Loucy (cell line): ENCODE measurements at regions not wholly inside any gene's neighbourhood (a gene's known extent, or its start where the extent isn't known, plus 50 kb on each side); places are given as distances from the start of the nearest gene placed in this dataset.

Source experiments
- H2AFZ ChIP-seq: fragments of 200-600 bp; sonication (generic); 2 replicates; pipeline ENCODE4 v1.6.0; 2016; ENCODE audit warnings: antibody characterized with exemption, mild to moderate bottlenecking, low read length, moderate library complexity
- H3F3A ChIP-seq: fragments of 200-600 bp; 2 replicates; pipeline ENCODE4 v1.6.0; 2016; ENCODE audit warnings: antibody characterized with exemption, low read depth, mild to moderate bottlenecking
- H3K27me3 ChIP-seq: fragments of 200-600 bp; sonication (generic); 2 replicates; pipeline ENCODE4 v1.6.1; 2014; ENCODE audit warnings: low read length, mild to moderate bottlenecking; ENCODE audit not compliant: insufficient read depth, poor library complexity, severe bottlenecking
- H3K36me3 ChIP-seq: fragments of 200-600 bp; sonication (generic); 2 replicates; pipeline ENCODE4 v1.6.1; 2016; ENCODE audit warnings: low read length; ENCODE audit not compliant: insufficient read depth
- H3K4me1 ChIP-seq: fragments of 200-600 bp; sonication (generic); 2 replicates; pipeline ENCODE4 v1.5.1; 2014; ENCODE audit warnings: low read length, mild to moderate bottlenecking; ENCODE audit not compliant: insufficient read depth, poor library complexity, severe bottlenecking
- H3K4me2 ChIP-seq: fragments of 200-600 bp; sonication (generic); 2 replicates; pipeline ENCODE4 v1.6.0; 2014; ENCODE audit warnings: antibody characterized with exemption, low read length, low read depth, mild to moderate bottlenecking; ENCODE audit not compliant: poor library complexity, severe bottlenecking
- H3K4me3 ChIP-seq: fragments of 200-600 bp; sonication (generic); 2 replicates; pipeline ENCODE4 v1.5.1; 2014; ENCODE audit warnings: low read length, mild to moderate bottlenecking, mixed read lengths; ENCODE audit not compliant: poor library complexity, severe bottlenecking
- H3K79me2 ChIP-seq: fragments of 200-600 bp; sonication (generic); 2 replicates; pipeline ENCODE4 v1.6.1; 2014; ENCODE audit warnings: low read length; ENCODE audit not compliant: insufficient read depth
- H3K9ac ChIP-seq: fragments of 200-600 bp; sonication (generic); 2 replicates; pipeline ENCODE4 v1.6.0; 2014; ENCODE audit warnings: mild to moderate bottlenecking, low read depth, low read length, moderate library complexity; ENCODE audit not compliant: poor library complexity, severe bottlenecking
- H3K9me2 ChIP-seq: fragments of 200-600 bp; sonication (generic); replicated peaks from 2 replicates; pipeline ENCODE4 v1.6.1; 2016; ENCODE audit warnings: low read depth, low read length, mixed read lengths
- H3K9me3 ChIP-seq: fragments of 200-600 bp; sonication (generic); 2 replicates; pipeline ENCODE4 v1.6.1; 2014; ENCODE audit warnings: mild to moderate bottlenecking, antibody characterized with exemption, low read length, low read depth; ENCODE audit not compliant: insufficient read depth
- H4K20me1 ChIP-seq: fragments of 200-600 bp; sonication (generic); 2 replicates; pipeline ENCODE4 v1.6.0; 2014; ENCODE audit warnings: antibody characterized with exemption, low read length, mild to moderate bottlenecking; ENCODE audit not compliant: insufficient read depth, poor library complexity, severe bottlenecking
- EZH2phosphoT487 ChIP-seq: fragments of 200-600 bp; IDR thresholded peaks from 2 replicates; pipeline ENCODE4 v1.6.1; 2018; ENCODE audit warnings: antibody characterized with exemption, mild to moderate bottlenecking, moderate library complexity, borderline replicate concordance
- TF ChIP-seq, protein P1 (sequence below): fragments of 200-600 bp; sonication (generic); conservative IDR thresholded peaks from 2 replicates; pipeline ENCODE4 v1.5.1; 2014; ENCODE audit warnings: mild to moderate bottlenecking, antibody characterized with exemption, low read length

GRCh38 chr20:60506061-60506460, 547.8 kb downstream of the CDH26 start:
- TF ChIP-seq, protein P1, sequence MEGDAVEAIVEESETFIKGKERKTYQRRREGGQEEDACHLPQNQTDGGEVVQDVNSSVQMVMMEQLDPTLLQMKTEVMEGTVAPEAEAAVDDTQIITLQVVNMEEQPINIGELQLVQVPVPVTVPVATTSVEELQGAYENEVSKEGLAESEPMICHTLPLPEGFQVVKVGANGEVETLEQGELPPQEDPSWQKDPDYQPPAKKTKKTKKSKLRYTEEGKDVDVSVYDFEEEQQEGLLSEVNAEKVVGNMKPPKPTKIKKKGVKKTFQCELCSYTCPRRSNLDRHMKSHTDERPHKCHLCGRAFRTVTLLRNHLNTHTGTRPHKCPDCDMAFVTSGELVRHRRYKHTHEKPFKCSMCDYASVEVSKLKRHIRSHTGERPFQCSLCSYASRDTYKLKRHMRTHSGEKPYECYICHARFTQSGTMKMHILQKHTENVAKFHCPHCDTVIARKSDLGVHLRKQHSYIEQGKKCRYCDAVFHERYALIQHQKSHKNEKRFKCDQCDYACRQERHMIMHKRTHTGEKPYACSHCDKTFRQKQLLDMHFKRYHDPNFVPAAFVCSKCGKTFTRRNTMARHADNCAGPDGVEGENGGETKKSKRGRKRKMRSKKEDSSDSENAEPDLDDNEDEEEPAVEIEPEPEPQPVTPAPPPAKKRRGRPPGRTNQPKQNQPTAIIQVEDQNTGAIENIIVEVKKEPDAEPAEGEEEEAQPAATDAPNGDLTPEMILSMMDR, result no peak
- TF ChIP-seq EZH2phosphoT487, result no peak
- no peaks in the 10 kb centered on the region for H3K4me1 ChIP-seq

DNA sequence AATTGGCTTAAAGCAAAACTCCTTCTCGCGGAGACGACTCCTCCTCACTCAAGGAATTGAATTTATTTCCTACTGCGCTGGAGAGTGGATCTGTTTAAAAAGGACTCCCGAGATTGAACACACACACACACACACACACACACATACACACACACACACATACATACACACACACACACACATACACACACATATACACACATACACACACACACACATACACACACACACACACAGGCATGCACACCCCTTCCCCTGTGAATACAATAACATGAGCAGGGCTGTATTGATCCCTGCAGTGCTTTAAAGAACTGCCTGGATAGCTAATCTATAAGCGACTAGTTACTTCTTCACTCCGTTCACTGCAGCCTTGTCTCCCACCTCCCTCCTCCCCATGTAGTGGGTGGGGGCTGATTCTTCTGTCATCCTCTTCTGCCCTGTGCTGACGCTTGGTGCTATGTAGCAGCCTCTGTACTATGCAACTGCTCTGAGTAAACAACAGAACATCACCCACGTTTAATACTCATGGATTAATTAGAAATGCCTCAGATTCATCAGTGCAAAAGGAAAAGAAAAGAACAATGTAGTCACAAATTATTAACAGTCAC, 549.0 kb downstream of the CDH26 start:
- Histone ChIP-seq H3K4me1 (no peaks in the 10 kb centered on the region), H3K4me3 (no peak overlapping the region), H3F3A (no peaks in the 10 kb centered on the region), H3K36me3 (no peaks in the 10 kb centered on the region), H2AFZ (no peak overlapping the region), H3K27me3 (no peaks in the 10 kb centered on the region), H3K9me3 (no peaks in the 10 kb centered on the region), H3K9me2 (no peaks in the 10 kb centered on the region), H3K9ac (no peak overlapping the region), H3K4me2 (no peak overlapping the region), H3K79me2 (no peaks in the 10 kb centered on the region), H4K20me1 (no peaks in the 10 kb centered on the region)
- TF ChIP-seq, protein P1, result no peak
- TF ChIP-seq EZH2phosphoT487, result no peak

More at GRCh38 chr20:60506061-60506460, 547.8 kb downstream of the CDH26 start:
- Histone ChIP-seq H3K27me3 (no peaks in the 10 kb centered on the region), H3K79me2 (no peaks in the 10 kb centered on the region), H3K9ac (no peak overlapping the region), H3K36me3 (no peaks in the 10 kb centered on the region), H3K9me2 (no peaks in the 10 kb centered on the region), H4K20me1 (no peaks in the 10 kb centered on the region), H3K4me2 (no peak overlapping the region), H3F3A (no peaks in the 10 kb centered on the region), H3K4me3 (no peak overlapping the region), H3K9me3 (no peaks in the 10 kb centered on the region), H2AFZ (no peak overlapping the region)

DNA sequence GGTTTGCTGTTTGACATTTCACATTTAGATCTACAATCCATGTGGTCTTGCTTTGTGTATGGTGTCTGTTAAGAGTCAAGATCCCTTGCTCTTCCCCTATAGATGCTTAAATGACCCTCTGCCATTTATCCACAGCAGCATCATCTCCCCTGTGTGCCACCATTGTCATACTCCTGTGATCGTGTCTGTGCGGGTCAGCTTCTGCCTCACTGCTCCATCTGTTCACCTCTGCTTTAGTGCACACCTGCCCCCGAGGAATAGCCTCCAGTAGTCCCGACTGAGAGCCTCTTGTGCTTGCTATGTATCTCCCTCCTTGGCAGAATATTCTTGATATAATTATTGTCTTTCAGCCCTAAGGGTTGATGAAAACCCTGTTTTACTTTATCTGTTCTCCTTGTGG, 551.2 kb downstream of the CDH26 start:
- no peaks in the 10 kb centered on the region for H3K27me3 ChIP-seq
- H3K36me3 ChIP-seq, result no peaks in the 10 kb centered on the region
- no peak overlapping the region for H3K9ac ChIP-seq
- no peaks in the 10 kb centered on the region for H3F3A ChIP-seq
- H3K4me1 ChIP-seq, result no peaks in the 10 kb centered on the region
- H3K4me3 ChIP-seq, result no peak overlapping the region
- no peaks in the 10 kb centered on the region for H3K9me2 ChIP-seq
- H3K79me2 ChIP-seq, result no peaks in the 10 kb centered on the region
- H2AFZ ChIP-seq, result no peak overlapping the region
- no peaks in the 10 kb centered on the region for H3K9me3 ChIP-seq
- H4K20me1 ChIP-seq, result no peaks in the 10 kb centered on the region
- H3K4me2 ChIP-seq, result no peak overlapping the region
- no peak for TF ChIP-seq EZH2phosphoT487
- TF ChIP-seq, protein P1, result no peak
